Mesodermal cell (in vitro differentiated cells): ENCODE measurements at regions not wholly inside any gene's neighbourhood (a gene's known extent, or its start where the extent isn't known, plus 50 kb on each side); places are given as distances from the start of the nearest gene placed in this dataset.

Experiments
- H3K27ac ChIP-seq: 2 replicates; pipeline ENCODE4 v1.7.0; 2013; ENCODE audit warnings: mild to moderate bottlenecking, low read depth, low read length, moderate library complexity; ENCODE audit not compliant: severe bottlenecking
- H3K36me3 ChIP-seq: 2 replicates; pipeline ENCODE4 v1.7.1; 2013; ENCODE audit warnings: mild to moderate bottlenecking, low read length, moderate library complexity; ENCODE audit not compliant: control insufficient read depth, insufficient read depth
- H3K4me1 ChIP-seq: one replicate; pipeline ENCODE4 v1.7.1; 2013; ENCODE audit warnings: mild to moderate bottlenecking, low read length; ENCODE audit not compliant: insufficient read depth, control insufficient read depth, poor library complexity, severe bottlenecking
- H3K4me3 ChIP-seq: 2 replicates; pipeline ENCODE4 v1.7.0; 2013; ENCODE audit warnings: low read length, control low read depth, mild to moderate bottlenecking; ENCODE audit not compliant: insufficient read depth, poor library complexity, severe bottlenecking; ENCODE audit errors: extremely low read depth
- H3K9me3 ChIP-seq: 2 replicates; pipeline ENCODE4 v1.7.1; 2013; ENCODE audit warnings: mild to moderate bottlenecking, low read length, moderate library complexity; ENCODE audit not compliant: control insufficient read depth
- WGBS, 2 experiments: methylation state at CpG; one replicate each; pipeline ENCODE4 v1.1.5; 2013; ENCODE audit warnings: missing lambda C conversion rate in 2 of 2; ENCODE audit not compliant: insufficient coverage in 2 of 2; 5-methylcytosine and 5-hydroxymethylcytosine counted together

DNA sequence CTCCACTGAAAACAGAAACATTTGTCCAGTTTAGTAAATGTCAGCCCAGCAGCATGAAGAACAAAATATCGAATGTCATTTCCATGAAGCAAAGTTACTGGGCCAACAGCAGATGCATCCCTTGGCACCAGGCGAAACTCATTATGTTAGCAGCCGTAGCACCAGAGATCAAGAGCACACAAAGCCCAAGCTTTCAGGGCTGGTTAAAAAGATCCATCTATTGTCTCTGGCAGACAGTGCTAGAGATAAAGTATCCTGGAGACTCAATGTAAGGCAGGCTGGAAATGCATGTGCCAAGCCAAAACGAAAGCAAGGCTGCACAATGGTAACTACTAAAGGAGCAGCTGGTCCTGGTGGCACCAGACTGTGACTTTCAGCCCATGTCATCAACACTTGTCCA, 120.3 kb upstream of the PLEKHG7 start:
- no peak overlapping the region for H3K27ac ChIP-seq
- H3K4me3 ChIP-seq, result no peak overlapping the region

DNA sequence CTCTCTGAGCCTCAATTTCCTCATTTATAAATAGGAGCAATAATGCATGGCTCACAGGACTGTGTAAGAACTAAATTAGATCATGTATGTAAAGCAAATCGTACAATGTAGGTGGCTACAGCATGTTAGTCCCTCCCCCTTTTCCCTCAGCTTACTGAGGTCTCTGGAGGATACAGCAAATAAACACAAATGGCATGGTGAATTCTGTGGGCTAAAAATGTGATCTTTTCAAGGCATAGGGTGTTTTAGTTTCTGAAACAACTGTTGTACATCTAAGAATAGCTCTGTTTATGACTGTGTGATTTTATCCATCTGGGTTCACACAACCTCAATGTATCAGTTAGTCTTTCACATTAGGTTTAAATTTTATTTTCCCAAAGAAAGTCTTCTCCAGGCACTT, 121.2 kb upstream of the PLEKHG7 start:
- WGBS, 2 experiments, result 80% methylated on average over 1 of the region's 1 CpG; no CpG with 5 or more reads in 1 of the 2 experiments
- no peak overlapping the region for H3K4me3 ChIP-seq
- H3K36me3 ChIP-seq, result no peaks in the 10 kb centered on the region
- H3K9me3 ChIP-seq, result no peaks in the 10 kb centered on the region
- H3K27ac ChIP-seq, result no peak overlapping the region
- no peaks in the 10 kb centered on the region for H3K4me1 ChIP-seq

More for the DNA sequence above, 120.3 kb upstream of the PLEKHG7 start:
- H3K36me3 ChIP-seq, result no peaks in the 10 kb centered on the region
- 86 to 95% methylated on average over 4 of the region's 4 CpGs for WGBS, 2 experiments
- H3K9me3 ChIP-seq, result no peaks in the 10 kb centered on the region
- no peaks in the 10 kb centered on the region for H3K4me1 ChIP-seq

DNA sequence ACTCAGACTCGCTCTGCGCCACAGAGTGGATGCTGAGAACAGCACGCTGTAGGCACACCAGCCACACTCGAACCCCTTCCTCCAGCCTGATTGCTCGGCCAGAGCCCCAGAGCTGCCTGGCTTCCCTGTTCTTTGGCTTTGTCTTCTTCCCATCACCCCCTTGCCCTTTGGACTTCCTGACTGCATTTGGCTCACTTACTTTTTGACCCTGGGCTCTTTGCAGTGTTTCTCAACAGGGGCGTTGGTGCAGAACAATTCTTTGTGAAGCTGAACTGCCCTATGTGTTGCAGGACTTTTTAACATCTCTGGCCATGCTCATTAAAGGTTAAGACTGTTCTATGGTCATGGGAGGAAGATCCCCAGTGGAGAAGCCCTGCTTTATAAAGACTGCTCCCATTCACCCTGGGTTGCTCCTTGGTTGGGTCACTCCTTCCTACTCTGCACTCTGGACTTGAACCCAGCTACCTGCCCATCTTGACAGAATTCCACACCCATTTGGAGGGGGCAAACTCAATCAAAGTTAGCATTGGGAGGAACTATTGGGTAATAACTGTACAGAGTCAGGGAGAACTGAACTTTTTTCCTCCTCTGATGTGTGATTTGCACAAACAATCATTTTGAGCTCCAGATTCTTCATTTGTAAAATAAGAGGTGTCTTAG, 127.7 kb upstream of the PLEKHG7 start:
- Histone ChIP-seq H3K4me3 (no peak overlapping the region), H3K36me3 (no peaks in the 10 kb centered on the region), H3K9me3 (peaks cover 6% of the 10 kb centered on the region), H3K27ac (no peak overlapping the region), H3K4me1 (peaks cover 4% of the 10 kb centered on the region)
- 88 to 94% methylated on average over 6 of the region's 6 CpGs for WGBS, 2 experiments

DNA sequence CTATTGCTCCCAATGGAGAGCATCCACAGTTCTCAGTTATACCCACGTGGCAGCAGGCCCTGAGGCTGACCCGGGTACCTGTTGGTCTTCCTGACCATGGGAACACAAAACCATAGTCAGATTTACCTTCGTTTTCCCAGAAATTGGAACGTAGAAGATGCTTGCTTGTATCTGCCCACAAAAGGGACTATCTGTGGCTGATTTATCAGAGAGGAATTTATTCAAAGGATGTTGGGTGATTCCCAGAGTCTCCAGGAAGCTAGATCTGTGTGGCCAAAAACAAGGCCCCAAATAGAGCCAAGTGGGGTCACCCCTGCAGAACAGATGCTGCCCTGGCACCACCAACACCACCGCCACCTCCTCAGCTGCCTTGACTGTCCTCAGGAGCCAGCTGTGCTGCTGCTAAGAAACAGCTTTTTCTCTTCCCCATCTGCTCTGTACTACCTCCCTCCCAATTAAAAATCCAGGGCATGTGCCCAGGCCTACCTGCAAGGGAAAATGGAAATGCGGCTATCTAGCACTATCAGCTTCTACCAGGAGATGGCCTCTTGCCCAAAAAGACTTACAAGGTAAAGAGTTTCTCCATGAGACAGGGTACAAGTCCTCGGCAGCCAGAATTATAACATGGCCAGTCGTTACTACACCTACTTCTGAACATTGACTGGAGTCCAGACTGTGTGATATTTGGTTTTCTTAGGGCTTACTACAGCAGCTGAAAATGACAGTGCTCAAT, 128.6 kb upstream of the PLEKHG7 start:
- H3K27ac ChIP-seq, result no peak overlapping the region
- H3K36me3 ChIP-seq, result no peaks in the 10 kb centered on the region
- H3K4me1 ChIP-seq, result peaks cover 4% of the 10 kb centered on the region
- H3K9me3 ChIP-seq, result peaks cover 6% of the 10 kb centered on the region
- H3K4me3 ChIP-seq, result no peak overlapping the region
- WGBS, 2 experiments, result 84 to 87% methylated on average over 6 of the region's 8 CpGs

DNA sequence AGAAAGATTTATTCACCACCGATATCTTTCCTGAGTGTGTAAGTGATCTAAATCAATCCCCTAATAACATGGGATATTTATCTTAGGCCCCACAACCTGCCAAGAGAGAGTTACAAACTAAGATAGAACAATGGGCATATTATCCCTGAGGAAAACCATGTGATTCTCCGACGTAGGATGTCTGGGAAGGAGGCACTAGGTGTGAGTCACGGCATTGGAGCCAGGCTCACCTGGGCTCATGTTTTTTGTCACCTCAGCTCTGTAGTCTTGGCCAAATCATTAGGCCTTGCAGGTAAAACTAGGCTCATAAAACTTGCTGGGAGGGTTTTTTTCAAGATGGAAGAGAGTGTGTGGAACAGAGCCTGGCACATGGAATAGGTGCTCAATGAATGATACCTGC, 129.7 kb upstream of the PLEKHG7 start:
- H3K27ac ChIP-seq, result no peak overlapping the region
- peaks cover 6% of the 10 kb centered on the region for H3K9me3 ChIP-seq
- no peaks in the 10 kb centered on the region for H3K36me3 ChIP-seq
- H3K4me3 ChIP-seq, result no peak overlapping the region
- H3K4me1 ChIP-seq, result peaks cover 4% of the 10 kb centered on the region
- 97 to 100% methylated on average over 3 of the region's 4 CpGs for WGBS, 2 experiments

DNA sequence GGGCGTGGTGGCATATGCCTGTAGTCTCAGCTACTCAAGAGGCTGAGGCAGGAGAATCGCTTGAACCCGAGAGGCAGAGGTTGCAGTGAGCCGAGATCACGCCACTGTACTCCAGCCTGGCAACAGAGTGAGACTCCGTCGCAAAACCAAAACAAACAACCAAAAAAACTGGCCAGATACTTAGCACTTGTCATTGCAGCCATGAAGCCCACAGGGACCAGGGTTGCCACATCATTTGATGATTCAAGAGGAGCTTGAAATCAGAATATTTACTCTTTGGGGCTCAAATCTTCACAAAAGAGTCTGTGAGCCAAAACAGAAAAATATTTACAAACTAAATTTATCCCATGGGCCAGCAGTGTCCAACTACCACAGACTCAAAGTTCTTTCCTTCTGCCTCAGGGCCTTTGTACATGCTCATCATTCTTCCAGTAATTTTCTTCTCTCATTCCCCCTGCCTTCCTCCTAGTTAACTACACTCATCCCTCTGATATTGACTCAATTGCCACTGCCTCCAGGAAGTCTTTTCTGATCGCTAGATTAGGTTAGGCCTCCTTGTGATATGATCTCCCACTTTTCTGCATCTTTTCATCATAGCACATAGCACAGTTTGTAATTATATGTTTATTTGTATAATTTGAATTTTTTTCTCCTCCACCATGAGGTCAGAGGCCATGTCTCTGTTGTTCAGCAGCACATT, 130.8 kb upstream of the PLEKHG7 start:
- Histone ChIP-seq H3K36me3 (no peaks in the 10 kb centered on the region), H3K9me3 (peaks cover 6% of the 10 kb centered on the region), H3K4me3 (no peak overlapping the region), H3K27ac (no peak overlapping the region), H3K4me1 (peaks cover 4% of the 10 kb centered on the region)
- WGBS, 2 experiments, result 97 to 100% methylated on average over 1 to 4 of the region's 8 CpGs

DNA sequence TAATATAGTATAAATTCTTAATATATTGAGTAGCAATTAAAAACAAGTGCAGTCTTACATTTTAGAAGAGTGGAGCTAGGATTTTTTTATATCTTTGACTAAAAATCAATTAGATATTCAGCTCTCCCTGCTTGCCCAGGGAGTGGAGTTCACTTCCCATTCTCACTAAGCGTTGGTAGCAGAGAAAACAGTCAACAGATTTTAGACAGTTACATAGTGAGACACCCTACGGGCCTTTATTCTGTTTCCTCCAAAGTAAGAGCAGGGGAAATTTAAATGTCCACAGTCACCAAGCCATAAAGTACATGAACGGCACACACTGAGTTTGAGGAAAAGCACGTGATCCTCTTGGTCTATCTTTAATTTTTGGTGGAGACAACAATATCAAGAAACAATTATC, 131.6 kb upstream of the PLEKHG7 start:
- H3K36me3 ChIP-seq, result no peaks in the 10 kb centered on the region
- no peak overlapping the region for H3K4me3 ChIP-seq
- H3K4me1 ChIP-seq, result peaks cover 4% of the 10 kb centered on the region
- H3K9me3 ChIP-seq, result peaks cover 6% of the 10 kb centered on the region
- 100% methylated on average over 1 of the region's 4 CpGs; no CpG with 5 or more reads in 1 of the 2 experiments for WGBS, 2 experiments
- no peak overlapping the region for H3K27ac ChIP-seq

DNA sequence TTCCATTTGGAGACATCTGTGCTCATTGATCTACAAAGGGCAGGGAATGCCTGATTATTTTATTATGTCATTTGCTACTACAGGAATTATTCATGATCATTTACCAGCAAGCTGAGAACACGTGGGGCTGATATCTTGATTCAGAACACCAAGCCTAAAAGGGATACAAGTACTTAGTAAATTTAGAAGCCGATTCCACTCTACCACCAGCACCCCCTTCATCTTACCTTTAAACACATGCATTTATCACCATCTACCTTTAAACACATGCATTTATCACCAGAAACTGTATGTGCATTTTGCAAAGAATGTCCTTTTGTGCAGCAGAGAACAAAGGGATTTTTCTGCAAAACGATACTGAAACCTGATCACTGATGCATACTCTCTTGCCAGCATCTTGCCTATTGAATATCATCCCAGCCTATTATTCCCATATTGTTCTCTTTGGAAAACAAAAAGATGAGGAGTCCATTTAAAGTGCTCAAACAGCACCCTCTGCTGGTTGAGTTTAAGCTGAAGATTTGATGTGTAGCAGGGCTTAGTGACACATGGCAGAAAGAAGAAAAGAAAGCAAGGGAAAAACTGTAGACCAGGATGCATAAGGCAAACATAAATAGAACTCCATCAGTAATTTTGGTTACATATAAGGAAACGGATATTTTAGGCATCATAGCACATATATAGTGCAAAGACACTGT, 132.6 kb upstream of the PLEKHG7 start:
- Histone ChIP-seq H3K4me1 (peaks cover 4% of the 10 kb centered on the region), H3K9me3 (peaks cover 6% of the 10 kb centered on the region), H3K27ac (no peak overlapping the region), H3K4me3 (no peak overlapping the region), H3K36me3 (no peaks in the 10 kb centered on the region)
- whole genome bisulfite sequencing, 2 experiments, result 37 to 100% methylated on average over 1 to 3 of the region's 4 CpGs

DNA sequence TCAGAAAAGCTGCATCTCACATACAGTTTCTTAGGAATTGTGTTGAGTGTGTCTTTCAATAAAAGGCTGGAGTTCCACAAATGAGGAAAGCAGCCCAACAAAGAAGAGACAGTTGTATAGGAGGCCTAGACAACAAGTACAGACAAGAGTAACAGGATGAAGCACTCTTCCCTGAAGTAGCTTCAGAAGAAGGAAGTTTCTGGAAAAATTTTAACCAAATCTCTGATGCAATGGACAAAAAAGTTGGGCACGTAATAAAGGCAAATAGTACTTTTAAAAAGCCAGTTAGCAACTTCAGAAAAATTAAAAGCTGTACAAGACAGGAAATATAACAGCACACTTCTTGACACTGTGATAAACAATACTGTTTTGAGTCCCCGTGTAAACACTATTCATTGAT, 134.1 kb upstream of the PLEKHG7 start:
- no peaks in the 10 kb centered on the region for H3K36me3 ChIP-seq
- no peak overlapping the region for H3K27ac ChIP-seq
- H3K4me1 ChIP-seq, result no peaks in the 10 kb centered on the region
- no peak overlapping the region for H3K4me3 ChIP-seq
- peaks cover 6% of the 10 kb centered on the region for H3K9me3 ChIP-seq
- 80% methylated on average over 1 of the region's 2 CpGs; no CpG with 5 or more reads in 1 of the 2 experiments for WGBS, 2 experiments

DNA sequence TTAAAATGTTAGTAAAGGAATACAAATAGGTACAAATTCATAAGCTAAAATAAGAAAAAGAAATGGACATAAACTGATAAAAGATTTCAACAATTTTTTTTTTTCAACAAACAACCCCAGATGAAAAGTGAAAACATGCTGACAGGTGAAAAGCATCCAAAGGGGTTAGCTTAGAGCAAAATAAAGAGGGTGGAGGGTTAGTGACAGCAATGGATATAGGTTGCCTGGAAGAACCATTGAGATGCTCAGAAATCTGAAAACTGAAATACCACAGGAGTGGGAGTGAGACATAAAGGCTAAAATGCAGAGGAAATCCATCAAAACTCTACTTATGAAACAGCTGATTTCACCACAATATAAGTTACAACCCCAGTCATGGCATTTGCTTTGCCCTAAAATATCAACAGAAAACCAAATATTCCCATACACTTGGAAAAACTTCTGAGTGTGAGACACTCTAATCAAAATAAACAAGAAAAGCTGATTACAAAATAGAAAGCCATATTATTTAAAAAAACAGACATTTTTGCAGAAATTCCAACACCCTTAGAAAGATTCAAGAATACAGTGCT, 136.3 kb upstream of the PLEKHG7 start:
- no peaks in the 10 kb centered on the region for H3K4me1 ChIP-seq
- no peak overlapping the region for H3K4me3 ChIP-seq
- H3K27ac ChIP-seq, result no peak overlapping the region
- no peaks in the 10 kb centered on the region for H3K9me3 ChIP-seq
- H3K36me3 ChIP-seq, result no peaks in the 10 kb centered on the region
